CD14-positive monocyte (primary cell): ENCODE measurements at regions not wholly inside any gene's neighbourhood (a gene's known extent, or its start where the extent isn't known, plus 50 kb on each side); places are given as distances from the start of the nearest gene placed in this dataset.

Experiments used
- DNase-seq, 3 donors: peaks; one replicate each; pipeline ENCODE4 v3.0.0-alpha.2; 2011 to 2022
- H2AFZ ChIP-seq: 2 replicates; pipeline ENCODE4 v1.6.0; 2012; ENCODE audit warnings: mild to moderate bottlenecking, low read depth, low read length, inconsistent platforms; ENCODE audit not compliant: insufficient read depth, poor library complexity, severe bottlenecking
- H3K27ac ChIP-seq, 2 donors: 1 replicate in 1 of 2; 2 replicates in 1 of 2; pipeline ENCODE4 v1.5.1; 2012 to 2013; ENCODE audit warnings: low read length in 2 of 2, control low read depth in 1 of 2, inconsistent platforms in 1 of 2, low read depth in 1 of 2, mild to moderate bottlenecking in 1 of 2
- H3K27me3 ChIP-seq, 2 donors: one replicate each; pipeline versions ENCODE4 v1.6.0 to v1.6.1; 2011 to 2013; ENCODE audit warnings: low read length in 2 of 2; ENCODE audit not compliant: control insufficient read depth in 2 of 2, insufficient read depth in 2 of 2
- H3K36me3 ChIP-seq, 2 donors: replicated peaks in 1 of 2; 1 replicate in 1 of 2; 2 replicates in 1 of 2; pipeline versions ENCODE4 v1.5.1 to v1.6.1; 2012 to 2013; ENCODE audit warnings: low read length in 2 of 2, control low read depth in 1 of 2, inconsistent platforms in 1 of 2, mild to moderate bottlenecking in 1 of 2; ENCODE audit not compliant: insufficient read depth in 2 of 2, control insufficient read depth in 1 of 2
- H3K4me1 ChIP-seq, 2 donors: 1 replicate in 1 of 2; 2 replicates in 1 of 2; pipeline versions ENCODE4 v1.5.1 to v1.6.1; 2012 to 2013; ENCODE audit warnings: low read length in 2 of 2, control low read depth in 1 of 2, inconsistent platforms in 1 of 2, mild to moderate bottlenecking in 1 of 2, moderate library complexity in 1 of 2; ENCODE audit not compliant: insufficient read depth in 2 of 2, control insufficient read depth in 1 of 2
- H3K4me2 ChIP-seq: replicated peaks from 2 replicates; pipeline ENCODE3; 2012; ENCODE audit warnings: low read length, moderate library complexity, mild to moderate bottlenecking; ENCODE audit not compliant: poor library complexity, severe bottlenecking; ENCODE audit errors: extremely low read depth
- H3K4me3 ChIP-seq, 3 experiments: fragments of 200-600 bp in 1 of 3; sonication (generic) in 1 of 3; replicated peaks in 1 of 3; 1 replicate in 2 of 3; 2 replicates in 1 of 3; pipeline ENCODE4 v1.5.1; 2011 to 2013; ENCODE audit warnings: low read length in 3 of 3, mild to moderate bottlenecking in 3 of 3, control low read depth in 2 of 3, low read depth in 2 of 3, inconsistent platforms in 1 of 3, moderate library complexity in 1 of 3
- H3K79me2 ChIP-seq: 2 replicates; pipeline ENCODE4 v1.6.0; 2012; ENCODE audit warnings: mild to moderate bottlenecking, control low read depth, inconsistent platforms, low read length, moderate library complexity; ENCODE audit not compliant: insufficient read depth
- H3K9ac ChIP-seq: 2 replicates; pipeline ENCODE4 v1.6.0; 2017; ENCODE audit warnings: low read length, mild to moderate bottlenecking; ENCODE audit not compliant: insufficient read depth, poor library complexity, severe bottlenecking
- H3K9me3 ChIP-seq, 2 donors: replicated peaks in 1 of 2; 1 replicate in 1 of 2; 2 replicates in 1 of 2; pipeline versions ENCODE4 v1.5.1 to v1.6.1; 2012 to 2013; ENCODE audit warnings: low read length in 2 of 2, control low read depth in 1 of 2; ENCODE audit not compliant: control insufficient read depth in 1 of 2, insufficient read depth in 1 of 2
- H4K20me1 ChIP-seq: 2 replicates; pipeline ENCODE4 v1.6.0; 2012; ENCODE audit warnings: mild to moderate bottlenecking, low read length, control low read depth, moderate library complexity; ENCODE audit not compliant: insufficient read depth
- H3K27ac Mint-ChIP-seq, 7 donors: one replicate each; pipeline ENCODE4 v1.8.0; 2020; ENCODE audit warnings: mild to moderate bottlenecking in 7 of 7, mixed read lengths in 7 of 7, moderate library complexity in 6 of 7, inconsistent platforms in 2 of 7
- H3K27me3 Mint-ChIP-seq, 3 donors: one replicate each; pipeline ENCODE4 v1.8.0; 2021 to 2022; ENCODE audit warnings: low read depth in 3 of 3, mild to moderate bottlenecking in 3 of 3, mixed read lengths in 3 of 3, moderate library complexity in 3 of 3, inconsistent platforms in 1 of 3
- H3K36me3 Mint-ChIP-seq, 2 donors: one replicate each; pipeline ENCODE4 v1.8.0; 2020; ENCODE audit warnings: mixed read lengths in 2 of 2, inconsistent platforms in 1 of 2, mild to moderate bottlenecking in 1 of 2
- H3K4me1 Mint-ChIP-seq: one replicate; pipeline ENCODE4 v1.8.0; 2020; ENCODE audit warnings: mild to moderate bottlenecking, mixed read lengths
- H3K4me3 Mint-ChIP-seq, 2 donors: one replicate each; pipeline ENCODE4 v1.8.0; 2020; ENCODE audit warnings: mild to moderate bottlenecking in 2 of 2, mixed read lengths in 2 of 2, moderate library complexity in 1 of 2
- H3K9me3 Mint-ChIP-seq, 7 donors: one replicate each; pipeline ENCODE4 v1.8.0; 2020 to 2022; ENCODE audit warnings: mixed read lengths in 7 of 7, mild to moderate bottlenecking in 6 of 7, moderate library complexity in 6 of 7, inconsistent platforms in 2 of 7
- WGBS: methylation state at CpG from one replicate; pipeline ENCODE4 v1.1.5; 2013; ENCODE audit warnings: missing lambda C conversion rate; ENCODE audit not compliant: insufficient coverage; 5-methylcytosine and 5-hydroxymethylcytosine counted together
- intact Hi-C, 2 donors: fragments of 100-400 bp; cut with micrococcal nuclease; formaldehyde crosslinking; loops; one replicate each; pipeline versions ENCODE4 v1.15.0 to v1.15.1; 2023
- TF ChIP-seq, protein P1 (sequence below): fragments of 200-600 bp; IDR thresholded peaks from one replicate; pipeline ENCODE4 v1.8.0; 2022; ENCODE audit warnings: antibody characterized with exemption, mild to moderate bottlenecking

DNA sequence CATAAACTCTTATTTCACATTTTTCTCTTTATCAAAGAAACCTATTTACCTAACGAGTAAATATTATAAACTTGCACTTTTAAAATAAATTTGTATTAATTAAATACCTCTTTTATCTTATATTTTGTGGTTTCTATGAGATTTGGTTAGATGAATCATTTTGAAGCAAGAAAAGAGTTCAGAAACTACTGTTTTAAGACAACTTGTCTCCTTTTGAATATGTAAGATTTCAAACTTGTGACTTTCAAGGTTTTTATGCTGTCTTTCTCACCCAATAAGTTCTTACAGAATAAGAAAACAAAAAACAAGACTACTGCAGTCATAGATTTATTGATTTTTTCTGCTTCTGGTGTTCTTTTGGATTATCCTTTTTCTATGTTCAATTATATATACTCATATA, 339.0 kb downstream of the SNAPC1 start:
- H4K20me1 ChIP-seq = no peaks in the 10 kb centered on the region
- peaks cover 0 to 1% (median 0%) of the 10 kb centered on the region in 3 donors for H3K27me3 Mint-ChIP-seq
- H3K36me3 Mint-ChIP-seq = no peaks in the 10 kb centered on the region
- no peak overlapping the region for H3K4me3 Mint-ChIP-seq
- DNase-seq = no peak
- no peak overlapping the region for H3K4me2 ChIP-seq
- H3K4me1 Mint-ChIP-seq = no peaks in the 10 kb centered on the region
- H3K27ac Mint-ChIP-seq = no peak overlapping the region
- H3K9me3 ChIP-seq = no peaks in the 10 kb centered on the region
- WGBS = no CpG with 5 or more reads among the region's 1 CpG
- H3K9me3 Mint-ChIP-seq = no peaks in the 10 kb centered on the region
- intact Hi-C loops = no loop called here
- H3K79me2 ChIP-seq = no peaks in the 10 kb centered on the region
- H3K9ac ChIP-seq = no peak overlapping the region
- no peak overlapping the region for H3K4me3 ChIP-seq
- H3K27ac ChIP-seq = no peak overlapping the region
- no peaks in the 10 kb centered on the region for H3K27me3 ChIP-seq
- H2AFZ ChIP-seq = no peak overlapping the region
- TF ChIP-seq, protein P1, sequence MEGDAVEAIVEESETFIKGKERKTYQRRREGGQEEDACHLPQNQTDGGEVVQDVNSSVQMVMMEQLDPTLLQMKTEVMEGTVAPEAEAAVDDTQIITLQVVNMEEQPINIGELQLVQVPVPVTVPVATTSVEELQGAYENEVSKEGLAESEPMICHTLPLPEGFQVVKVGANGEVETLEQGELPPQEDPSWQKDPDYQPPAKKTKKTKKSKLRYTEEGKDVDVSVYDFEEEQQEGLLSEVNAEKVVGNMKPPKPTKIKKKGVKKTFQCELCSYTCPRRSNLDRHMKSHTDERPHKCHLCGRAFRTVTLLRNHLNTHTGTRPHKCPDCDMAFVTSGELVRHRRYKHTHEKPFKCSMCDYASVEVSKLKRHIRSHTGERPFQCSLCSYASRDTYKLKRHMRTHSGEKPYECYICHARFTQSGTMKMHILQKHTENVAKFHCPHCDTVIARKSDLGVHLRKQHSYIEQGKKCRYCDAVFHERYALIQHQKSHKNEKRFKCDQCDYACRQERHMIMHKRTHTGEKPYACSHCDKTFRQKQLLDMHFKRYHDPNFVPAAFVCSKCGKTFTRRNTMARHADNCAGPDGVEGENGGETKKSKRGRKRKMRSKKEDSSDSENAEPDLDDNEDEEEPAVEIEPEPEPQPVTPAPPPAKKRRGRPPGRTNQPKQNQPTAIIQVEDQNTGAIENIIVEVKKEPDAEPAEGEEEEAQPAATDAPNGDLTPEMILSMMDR = no peak
- H3K36me3 ChIP-seq = no peaks in the 10 kb centered on the region
- H3K4me1 ChIP-seq = no peaks in the 10 kb centered on the region

DNA sequence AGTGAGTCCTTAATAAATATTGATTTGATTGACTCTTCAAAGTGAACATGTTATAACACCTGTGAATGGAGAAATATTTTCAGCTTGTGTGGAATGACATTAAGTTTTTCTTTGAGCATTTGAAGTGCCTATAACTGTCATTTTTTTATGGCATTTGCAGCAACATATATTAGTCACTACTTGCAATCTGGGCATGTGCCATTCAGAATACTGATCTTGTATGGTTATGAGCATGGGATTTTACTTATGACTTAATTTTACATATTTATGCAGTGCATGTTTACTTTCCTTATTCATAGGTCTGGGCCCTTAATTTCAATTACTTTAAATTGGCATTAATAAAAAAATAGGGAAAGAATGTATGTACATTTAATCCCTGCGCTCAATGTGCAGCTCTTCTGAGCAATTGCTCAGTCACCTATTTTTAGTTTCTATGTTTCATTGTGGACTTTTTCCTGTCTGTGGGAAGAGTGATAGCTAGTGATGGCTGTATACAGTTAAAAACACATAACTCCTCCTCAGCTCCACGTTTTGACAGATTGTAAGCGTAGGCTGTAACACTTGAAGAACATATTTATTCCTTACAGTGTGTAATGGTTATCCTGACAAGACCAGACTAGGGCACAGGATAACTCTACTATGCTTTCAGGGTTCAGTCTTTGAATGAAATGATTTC, 339.6 kb downstream of the SNAPC1 start:
- no peak overlapping the region for H3K4me2 ChIP-seq
- no peak overlapping the region for H3K27ac ChIP-seq
- TF ChIP-seq, protein P1 = no peak
- H3K9me3 ChIP-seq = no peaks in the 10 kb centered on the region
- H3K36me3 ChIP-seq = no peaks in the 10 kb centered on the region
- no peaks in the 10 kb centered on the region for H3K36me3 Mint-ChIP-seq
- no peaks in the 10 kb centered on the region for H3K27me3 ChIP-seq
- no peaks in the 10 kb centered on the region for H3K9me3 Mint-ChIP-seq
- no peaks in the 10 kb centered on the region for H3K79me2 ChIP-seq
- H3K4me3 ChIP-seq = no peak overlapping the region
- no peaks in the 10 kb centered on the region for H3K4me1 Mint-ChIP-seq
- H3K27me3 Mint-ChIP-seq = peaks cover 0 to 1% (median 0%) of the 10 kb centered on the region in 3 donors
- no peak overlapping the region for H3K9ac ChIP-seq
- H3K27ac Mint-ChIP-seq = no peak overlapping the region
- DNase-seq = no peak
- no peak overlapping the region for H2AFZ ChIP-seq
- H4K20me1 ChIP-seq = no peaks in the 10 kb centered on the region
- intact Hi-C loops = no loop called here
- no peak overlapping the region for H3K4me3 Mint-ChIP-seq
- H3K4me1 ChIP-seq = no peaks in the 10 kb centered on the region
- no CpG with 5 or more reads among the region's 3 CpGs for WGBS
